Endothelial cell of umbilical vein (primary cell): ENCODE measurements at regions not wholly inside any gene's neighbourhood (a gene's known extent, or its start where the extent isn't known, plus 50 kb on each side); places are given as distances from the start of the nearest gene placed in this dataset.

Experiments
- JUN ChIP-seq: IDR thresholded peaks from 2 replicates; pipeline ENCODE4 v1.6.1; 2011; ENCODE audit warnings: borderline replicate concordance, low read depth; ENCODE audit not compliant: insufficient read length, insufficient read depth
- TF ChIP-seq, protein P1 (sequence below), 2 donors: IDR thresholded peaks; 1 replicate in 1 of 2; 2 replicates in 1 of 2; pipeline ENCODE4 v1.5.1; 2011; ENCODE audit warnings: low read length in 2 of 2, mild to moderate bottlenecking in 2 of 2, moderate library complexity in 2 of 2, control low read depth in 1 of 2, inconsistent platforms in 1 of 2, low read depth in 1 of 2; ENCODE audit not compliant: insufficient read depth in 1 of 2; ENCODE audit errors: extremely low read depth in 1 of 2

GRCh38 chr7:112886208-112886607 lies 96.0 kb upstream of the TMEM168 start:
- TF ChIP-seq, protein P1, sequence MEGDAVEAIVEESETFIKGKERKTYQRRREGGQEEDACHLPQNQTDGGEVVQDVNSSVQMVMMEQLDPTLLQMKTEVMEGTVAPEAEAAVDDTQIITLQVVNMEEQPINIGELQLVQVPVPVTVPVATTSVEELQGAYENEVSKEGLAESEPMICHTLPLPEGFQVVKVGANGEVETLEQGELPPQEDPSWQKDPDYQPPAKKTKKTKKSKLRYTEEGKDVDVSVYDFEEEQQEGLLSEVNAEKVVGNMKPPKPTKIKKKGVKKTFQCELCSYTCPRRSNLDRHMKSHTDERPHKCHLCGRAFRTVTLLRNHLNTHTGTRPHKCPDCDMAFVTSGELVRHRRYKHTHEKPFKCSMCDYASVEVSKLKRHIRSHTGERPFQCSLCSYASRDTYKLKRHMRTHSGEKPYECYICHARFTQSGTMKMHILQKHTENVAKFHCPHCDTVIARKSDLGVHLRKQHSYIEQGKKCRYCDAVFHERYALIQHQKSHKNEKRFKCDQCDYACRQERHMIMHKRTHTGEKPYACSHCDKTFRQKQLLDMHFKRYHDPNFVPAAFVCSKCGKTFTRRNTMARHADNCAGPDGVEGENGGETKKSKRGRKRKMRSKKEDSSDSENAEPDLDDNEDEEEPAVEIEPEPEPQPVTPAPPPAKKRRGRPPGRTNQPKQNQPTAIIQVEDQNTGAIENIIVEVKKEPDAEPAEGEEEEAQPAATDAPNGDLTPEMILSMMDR (IDR thresholded peaks at IDR 0.05; ENCODE audit: extremely low read depth in 1 of 2, insufficient read depth in 1 of 2, low read depth in 1 of 2, low read length in 2 of 2): no peak
- no peak for TF ChIP-seq JUN
